IPS DF 19.7 (cell line): ENCODE measurements at regions not wholly inside any gene's neighbourhood (a gene's known extent, or its start where the extent isn't known, plus 50 kb on each side); places are given as distances from the start of the nearest gene placed in this dataset.
"Not testable (repeated sequence)": the region's sequence is repeated elsewhere in the genome, so short reads cannot be mapped to it uniquely, and the experiment has no call there.

Experiments used
- DNase-seq: peaks from one replicate; pipeline ENCODE4 v3.0.0-alpha.2; 2013; ENCODE audit warnings: low read depth, low spot score

DNA sequence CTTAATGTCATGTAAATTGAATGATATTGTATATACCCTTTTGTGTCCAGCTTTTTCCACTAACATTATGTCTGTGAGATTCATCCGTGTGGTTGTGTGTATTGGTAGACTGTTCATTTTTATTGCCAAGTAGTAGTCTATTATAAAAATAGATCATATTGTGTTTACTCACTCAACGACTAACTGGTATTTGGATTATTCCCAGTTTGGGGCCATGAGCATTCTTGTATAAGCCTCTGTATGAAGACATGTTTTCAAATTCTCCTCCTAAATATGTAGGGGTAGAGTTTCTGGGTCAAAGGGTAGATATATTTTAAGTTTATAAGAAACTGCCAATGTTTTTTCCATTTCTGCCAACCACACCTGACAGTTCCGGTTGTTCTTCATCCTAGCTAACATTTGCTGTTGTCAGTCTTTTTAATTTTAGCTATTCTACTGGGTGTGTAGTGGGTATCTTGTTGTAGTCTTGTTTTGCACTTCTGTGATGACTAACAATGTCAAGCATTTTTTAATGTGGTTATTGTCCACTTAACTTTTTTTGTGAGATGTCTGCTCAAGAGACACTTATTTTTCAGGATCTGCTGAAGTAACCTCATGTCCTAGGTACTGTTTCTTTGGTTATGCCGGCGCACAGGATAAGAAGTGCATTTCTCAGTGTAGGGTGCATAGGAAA, 93.2 kb downstream of the DACT1 start:
- DNase-seq = no peak

DNA sequence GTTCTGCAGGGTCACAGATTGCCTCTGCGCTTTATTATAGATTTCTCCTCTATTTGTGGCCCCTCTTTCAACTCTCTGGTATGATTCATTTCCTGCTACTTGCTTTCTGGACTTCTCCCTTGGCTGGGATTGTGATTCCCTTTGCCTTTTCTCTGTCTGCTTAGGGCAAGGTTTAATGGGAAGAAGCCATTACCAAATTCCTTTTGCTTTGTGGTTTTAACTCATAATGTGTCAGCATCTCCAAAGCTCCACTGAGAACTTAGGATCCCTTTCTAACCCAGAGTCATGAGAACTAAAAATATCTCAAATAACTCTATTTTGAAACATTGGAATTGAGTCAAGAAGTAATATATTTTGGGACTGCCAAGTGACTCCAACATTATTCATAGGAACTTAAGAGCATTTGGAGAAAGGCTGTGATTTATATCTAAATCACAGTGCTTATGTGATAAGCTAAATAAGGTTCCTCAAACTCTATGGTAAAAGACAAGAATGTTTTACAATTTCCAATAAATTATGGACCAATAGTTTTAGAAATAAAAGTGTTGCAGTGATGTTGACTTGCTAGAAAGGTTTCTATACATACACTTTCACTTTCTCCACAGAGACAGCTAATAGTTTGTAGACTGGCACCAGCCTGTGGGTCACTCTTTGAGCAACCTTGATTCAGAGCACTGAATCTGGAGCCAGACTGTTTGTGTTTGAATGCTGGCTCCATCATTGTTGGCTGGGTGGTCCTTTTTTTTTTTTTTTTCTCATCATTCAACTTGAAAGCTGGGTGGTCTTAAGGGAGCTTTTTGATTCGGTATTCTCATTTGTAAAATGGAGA, 93.9 kb downstream of the DACT1 start:
- no peak for DNase-seq

DNA sequence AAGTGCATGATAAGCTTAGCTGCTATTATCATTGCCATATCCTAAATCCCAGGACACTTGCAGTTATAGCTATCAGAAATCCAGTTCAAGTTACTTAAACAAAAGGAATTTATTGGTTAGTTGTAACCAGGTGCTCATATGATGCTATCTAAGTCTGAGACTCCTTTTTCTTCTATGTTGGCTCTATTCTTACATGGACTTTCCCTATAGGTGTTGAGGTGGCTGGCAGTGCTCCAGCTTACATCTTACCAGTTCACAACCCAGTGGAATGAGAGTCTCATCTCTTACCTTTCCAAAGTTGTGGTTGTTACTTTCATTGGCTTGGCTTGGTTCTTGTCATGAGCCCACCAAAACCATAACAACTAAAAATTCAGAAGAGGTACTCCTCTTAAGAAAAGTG, 94.6 kb downstream of the DACT1 start:
- no peak for DNase-seq

DNA sequence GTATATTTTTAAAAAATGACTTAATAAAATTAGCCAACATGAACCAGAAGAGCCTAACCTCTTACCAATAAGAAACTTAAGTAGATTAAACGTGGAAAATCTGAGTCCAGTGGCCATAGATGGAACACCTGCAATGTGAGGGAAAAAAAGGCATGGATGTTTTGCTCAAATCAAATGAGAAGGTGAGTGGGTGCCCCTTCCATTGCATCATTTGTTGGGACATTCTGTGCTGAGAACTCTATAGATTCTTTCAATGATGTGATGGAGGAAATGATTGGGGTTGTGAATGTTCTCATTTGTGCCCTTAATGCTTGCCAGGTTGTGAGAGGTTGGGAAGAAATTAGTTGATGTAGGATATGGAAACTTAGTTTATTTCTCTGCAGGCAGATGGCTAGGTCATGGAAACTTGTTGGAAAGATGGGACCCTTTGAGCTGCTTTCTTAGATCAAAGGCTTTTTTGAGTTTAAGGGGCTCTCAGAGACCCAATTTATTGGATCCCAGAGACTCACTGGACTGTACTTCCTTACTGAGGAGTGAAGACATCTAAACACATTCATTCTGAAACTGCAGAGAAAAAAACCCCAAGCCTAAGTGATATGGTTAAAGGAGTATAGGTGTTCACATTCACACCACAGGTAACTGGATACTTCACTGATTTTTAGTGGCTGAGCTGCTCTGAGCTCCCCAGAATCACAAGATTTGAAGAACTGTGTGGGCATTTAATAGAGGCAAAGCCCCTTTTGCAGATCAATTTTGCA, 95.9 kb downstream of the DACT1 start:
- no peak for DNase-seq

DNA sequence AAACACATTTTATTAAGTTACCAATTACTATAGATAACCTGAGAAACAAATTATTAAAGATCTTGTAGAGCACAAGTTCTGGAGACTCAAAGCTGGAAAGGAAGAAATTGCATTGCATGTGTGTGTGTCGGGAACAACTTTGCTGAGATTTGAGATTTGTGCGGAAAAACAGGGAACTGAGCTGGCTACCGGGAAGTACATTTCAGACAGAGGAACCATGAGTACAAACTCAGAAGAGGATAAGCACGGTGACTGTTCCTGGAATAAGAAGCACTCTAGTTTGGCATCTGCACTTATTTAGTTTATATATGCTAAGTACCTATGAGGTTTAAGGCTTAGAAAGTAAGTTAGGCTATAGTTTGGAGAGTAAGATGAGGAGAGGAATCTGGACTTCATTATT, 97.8 kb downstream of the DACT1 start:
- DNase-seq = no peak

DNA sequence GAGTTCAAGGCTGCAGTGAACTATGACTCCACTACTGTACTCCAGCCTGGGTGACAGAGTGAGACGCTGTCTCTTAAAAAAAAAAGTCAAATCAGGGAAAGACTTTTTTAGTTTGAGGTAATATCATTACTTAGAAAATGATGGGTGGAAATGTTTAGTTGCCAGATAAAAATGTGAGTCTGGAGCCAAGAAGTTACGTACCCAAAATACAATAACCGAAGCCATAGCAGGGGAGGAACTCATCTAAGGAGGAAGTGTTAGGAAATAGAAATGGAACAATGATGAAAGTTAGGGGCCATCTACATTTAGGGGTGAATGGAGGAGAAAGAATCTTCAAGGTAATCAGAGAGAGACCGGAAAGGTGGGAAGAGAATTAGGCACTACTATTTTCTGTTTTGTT, 98.8 kb downstream of the DACT1 start:
- no peak for DNase-seq

DNA sequence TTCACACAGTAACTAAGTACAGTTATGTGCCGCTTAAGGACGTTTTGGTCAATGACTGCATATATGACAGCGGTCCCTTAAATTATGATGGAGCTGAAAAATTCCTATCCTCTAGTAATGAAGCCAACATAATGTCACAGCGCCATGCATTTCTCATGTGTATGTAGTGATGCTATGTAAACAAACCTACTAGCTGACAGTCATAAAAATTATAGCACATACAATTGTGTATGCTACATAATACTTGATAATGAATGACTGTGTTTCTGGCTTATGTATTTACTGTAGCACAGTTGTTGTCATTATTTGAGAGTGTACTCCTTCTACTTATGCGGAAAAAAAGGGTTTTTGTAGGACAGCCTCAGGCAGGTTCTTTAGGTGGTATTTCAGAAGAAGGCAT, 99.7 kb downstream of the DACT1 start:
- DNase-seq = no peak

DNA sequence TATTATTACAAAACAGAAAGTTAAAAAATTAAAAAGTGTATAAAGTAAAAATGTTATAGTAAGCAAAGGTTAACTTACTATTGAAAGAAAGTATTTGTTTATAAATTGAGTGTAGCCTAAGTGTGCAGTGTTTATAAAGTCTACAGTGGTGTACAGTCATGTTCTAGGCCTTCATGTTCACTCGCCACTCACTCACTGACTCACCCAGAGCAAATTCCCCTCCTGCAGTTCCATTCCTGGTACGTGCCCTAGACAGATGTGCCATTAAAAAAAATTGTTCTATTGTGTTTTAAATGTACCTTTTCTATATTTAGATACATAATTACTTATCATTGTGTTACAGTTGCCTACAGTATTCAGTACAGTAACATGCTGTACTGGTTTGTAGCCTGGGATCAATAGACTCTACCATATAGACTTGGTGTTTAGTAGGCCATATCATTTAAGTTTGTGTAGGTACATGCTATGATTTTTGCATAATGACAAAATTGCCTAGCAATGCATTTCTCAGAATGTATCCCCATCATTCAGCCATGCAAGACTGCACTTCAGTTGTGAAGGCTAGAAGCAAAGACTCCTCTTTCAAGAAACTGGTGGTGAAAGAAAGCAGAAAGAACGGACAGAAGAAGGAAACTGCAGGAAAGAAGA, 100.6 kb downstream of the DACT1 start:
- DNase-seq = no peak

DNA sequence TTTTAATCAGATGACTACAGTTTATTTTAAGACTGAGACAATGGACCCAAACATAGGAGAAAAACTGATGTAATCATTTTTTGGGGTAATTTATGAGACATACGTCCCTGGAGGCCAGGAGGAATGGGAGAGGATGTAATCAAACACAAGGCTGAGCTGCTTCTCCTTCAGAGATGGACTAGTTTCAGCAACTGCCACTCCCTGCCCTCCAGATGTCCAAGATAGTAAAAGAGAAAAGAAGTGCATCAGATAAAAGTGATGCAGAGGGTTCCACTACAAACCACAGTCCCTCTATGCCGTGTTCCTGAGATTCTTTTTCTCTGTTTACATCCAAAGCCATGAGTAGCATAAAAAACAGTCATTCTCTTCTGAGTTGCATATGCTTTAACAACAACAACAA, 101.1 kb downstream of the DACT1 start:
- no peak for DNase-seq

DNA sequence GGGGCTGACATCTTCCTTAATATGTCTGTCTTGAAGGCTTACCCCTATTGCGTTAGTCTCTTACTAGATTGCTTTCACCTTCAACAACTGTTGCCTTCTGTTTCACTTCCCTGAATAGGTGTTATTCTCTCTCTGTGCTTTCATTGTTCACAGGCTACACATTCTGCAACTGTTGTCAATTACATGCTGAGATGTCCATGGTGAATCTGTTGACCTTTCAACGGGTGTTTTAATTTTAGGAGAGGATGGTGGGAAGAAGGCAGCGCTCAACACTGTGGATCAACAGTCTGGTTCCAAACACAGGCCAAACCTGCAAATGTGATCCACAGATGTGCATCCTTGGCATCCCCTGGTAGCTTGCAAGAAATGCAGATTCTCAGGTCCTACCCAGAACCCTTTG, 101.9 kb downstream of the DACT1 start:
- DNase-seq = no peak

DNA sequence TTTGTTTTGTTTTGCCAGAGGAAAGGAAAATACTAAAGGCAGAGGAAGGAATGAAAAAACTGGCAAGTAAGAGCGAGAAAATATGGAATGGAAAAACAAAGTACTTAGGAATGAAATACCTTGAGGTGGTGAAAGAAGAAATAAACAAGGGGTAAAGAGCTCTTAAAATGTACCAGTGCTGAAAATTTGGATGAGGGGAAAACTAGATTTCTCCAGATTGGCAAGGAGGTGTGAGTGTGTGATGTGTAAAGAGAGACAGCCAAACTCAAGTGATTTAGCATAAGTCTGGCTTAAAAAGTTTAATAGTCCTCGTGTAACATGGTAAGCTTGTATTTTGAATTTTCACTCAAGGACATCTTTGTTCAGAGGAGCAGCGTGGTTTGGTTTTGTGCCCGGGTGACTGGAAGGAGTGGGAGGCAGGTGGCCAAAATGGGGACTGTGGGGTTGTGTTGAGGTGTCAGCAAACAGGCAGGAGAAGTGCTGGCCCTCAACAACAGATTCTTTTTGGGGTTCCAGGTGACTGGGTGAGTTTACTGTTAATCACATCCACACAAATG, 102.7 kb downstream of the DACT1 start:
- DNase-seq = no peak

DNA sequence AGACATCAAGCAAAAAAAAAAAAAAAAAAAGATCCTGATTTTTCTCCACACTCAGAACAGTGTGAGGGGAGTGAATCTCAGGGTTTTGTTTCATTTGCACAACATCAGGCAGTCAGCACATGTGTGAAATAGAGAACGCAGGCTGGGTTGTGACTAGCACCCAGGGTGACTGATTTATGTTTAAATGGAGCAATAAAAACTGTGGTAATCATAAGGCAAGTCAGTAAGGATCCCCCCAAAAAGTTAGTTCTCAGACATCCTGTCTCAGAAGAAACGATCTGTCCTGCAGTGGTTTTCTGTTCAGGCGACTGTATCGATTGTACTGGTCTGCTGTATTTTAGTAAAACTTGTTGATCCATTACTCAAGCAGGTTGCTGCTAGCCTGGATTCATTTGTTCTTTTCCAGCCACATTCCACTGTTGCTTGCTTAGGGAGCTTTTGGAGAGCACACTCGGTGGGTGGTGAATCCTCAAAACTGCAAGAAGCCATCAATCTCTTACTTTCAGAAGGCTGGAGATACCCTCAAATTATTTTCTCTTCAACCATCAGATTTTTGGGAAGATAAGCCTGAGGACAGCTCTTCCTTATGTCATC, 107.1 kb downstream of the DACT1 start:
- no peak for DNase-seq

DNA sequence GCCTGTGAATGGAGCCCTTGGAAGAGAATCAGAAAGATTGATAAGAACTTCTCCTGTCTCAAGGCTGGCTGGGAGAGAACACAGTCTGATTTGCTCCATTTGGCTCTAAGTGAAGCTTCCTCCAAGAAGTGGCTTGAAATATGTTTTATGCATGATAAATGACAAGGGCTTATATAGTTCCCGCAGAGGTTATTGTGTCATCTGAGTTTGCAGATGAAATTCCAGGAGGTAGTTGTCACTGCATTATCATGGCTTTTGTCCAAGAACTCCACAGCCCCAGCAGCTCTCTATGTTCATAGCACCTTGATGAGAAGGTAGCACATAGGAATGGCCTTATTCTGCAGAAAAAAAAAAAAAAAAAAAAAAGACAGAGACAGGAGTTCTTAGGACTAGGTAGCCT, 108.5 kb downstream of the DACT1 start:
- DNase-seq = no peak

DNA sequence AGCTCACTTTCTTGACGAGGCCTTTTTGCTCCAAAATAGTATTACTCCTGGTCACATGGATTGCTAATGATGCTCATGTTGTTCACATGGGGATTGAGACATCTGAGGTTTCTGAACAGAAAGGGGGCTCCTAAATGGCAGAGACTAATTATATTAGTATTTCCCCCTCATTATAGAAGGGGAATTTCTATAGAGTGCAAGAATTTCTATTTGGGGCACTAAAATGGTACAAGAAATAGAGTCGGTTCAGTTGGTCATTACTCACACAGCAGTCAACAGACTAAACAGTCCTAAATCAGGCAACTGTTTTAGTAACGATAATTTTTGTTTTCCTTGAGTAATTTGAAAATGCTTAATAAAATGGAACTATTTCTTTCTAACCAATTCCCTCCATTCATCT, 108.9 kb downstream of the DACT1 start:
- no peak for DNase-seq

DNA sequence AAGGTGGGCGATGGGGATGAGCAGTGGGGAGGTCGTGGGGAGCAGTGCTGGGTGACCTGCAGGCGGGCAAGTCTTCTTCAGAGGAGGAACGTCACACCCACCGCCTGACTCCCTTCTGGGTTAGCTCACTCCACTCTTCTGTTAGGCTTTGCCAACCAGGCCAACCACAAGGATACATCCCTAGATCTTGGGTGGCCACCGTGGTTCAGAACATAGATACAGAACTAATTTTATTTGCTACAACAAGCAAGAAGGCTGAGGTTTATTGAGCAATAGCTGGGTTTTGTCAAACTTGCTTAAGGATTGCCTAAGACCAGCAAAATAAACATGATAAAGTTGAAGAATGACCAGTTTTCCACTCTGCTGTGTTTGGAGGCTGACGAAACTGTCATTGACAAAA, 109.4 kb downstream of the DACT1 start:
- no peak for DNase-seq

DNA sequence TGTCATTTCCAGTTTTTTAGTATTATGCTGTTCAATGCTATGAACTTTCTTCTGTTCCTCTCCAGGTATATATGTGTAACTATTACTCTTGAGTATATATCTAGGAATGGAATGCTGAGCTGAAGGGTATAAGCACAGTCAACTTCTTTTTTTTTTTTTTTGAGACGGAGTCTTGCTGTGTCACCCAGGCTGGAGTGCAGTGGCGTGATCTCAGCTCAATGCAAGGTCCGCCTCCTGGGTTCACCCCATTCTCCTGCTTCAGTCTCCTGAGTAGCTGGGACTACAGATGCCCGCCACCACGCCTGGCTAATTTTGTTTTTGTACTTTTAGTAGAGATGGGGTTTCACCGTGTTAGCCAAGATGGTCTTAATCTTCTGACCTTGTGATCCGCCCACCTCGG, 110.5 kb downstream of the DACT1 start:
- not testable (repeated sequence) for DNase-seq

DNA sequence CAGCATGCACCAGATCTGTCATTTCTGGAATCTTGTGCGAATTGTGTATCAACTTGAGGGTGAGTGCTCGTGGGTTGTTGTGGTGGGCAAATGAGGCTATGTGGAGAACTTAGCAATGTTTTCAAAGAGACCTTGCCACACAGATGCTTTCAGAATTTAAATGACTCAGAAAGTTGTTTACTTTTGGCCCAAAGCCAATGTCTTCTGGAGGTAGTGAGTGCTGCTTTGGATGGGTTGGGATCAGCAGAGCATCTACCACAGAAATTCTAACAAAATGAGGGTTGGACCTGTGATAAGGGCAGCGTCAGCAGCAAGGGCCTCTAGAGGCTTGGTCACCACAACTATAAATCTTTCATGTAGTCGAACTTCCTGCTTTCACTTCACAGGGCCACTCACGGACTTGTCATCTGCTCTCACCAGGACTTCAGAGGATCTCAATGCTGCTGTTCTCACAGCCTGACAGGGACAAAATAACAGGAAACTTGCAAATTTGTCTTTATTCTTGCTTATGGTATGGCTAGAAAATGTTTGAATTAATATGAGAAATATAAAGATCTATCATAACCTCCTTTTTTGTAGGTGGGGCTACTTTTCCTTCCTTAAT, 111.4 kb downstream of the DACT1 start:
- no peak for DNase-seq

DNA sequence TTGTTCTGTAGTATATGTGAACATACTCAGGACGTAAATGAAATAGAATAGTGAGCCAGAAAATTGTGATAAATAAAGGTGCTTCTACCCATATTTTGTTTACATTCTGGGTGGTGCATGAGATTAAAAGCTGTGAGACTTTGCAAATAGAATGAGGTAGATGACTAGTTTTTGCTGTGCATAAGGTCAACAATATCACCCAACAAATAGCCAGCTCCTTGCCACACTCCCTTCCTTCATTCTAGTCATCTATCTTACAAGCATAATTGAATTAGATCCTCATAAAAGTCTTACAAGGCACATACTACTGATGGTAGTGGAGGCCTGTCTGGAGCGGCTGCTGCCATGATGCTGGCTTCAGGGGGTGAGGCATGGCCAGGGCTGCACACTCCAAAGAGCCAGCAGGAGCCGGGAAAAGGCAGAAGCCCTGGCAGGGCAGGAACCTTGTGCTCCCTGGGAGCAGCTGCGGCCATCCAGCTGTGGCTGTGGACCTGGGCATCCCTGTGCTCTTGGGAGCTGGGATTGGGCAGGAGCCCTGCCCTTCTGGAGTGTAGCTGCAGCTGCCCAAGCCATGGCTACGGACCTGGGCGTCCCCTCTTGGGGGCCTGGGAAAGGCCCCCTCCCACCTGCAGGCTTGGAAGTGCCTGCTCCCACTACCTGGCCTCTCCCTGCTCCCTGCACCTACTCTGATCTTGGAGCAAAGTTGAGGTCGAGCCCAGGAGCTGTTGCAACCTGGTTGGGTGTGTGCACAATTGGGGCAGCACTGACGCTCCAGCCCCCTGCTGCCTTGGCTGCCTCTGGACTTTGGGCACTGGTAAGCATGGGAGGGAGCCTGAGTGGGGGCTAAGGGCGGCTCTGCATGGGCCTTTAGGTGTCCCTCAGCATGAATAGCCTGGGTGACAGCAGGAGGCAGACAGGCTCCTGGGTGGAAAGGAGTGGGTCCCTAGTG, 112.8 kb downstream of the DACT1 start:
- DNase-seq = no peak

DNA sequence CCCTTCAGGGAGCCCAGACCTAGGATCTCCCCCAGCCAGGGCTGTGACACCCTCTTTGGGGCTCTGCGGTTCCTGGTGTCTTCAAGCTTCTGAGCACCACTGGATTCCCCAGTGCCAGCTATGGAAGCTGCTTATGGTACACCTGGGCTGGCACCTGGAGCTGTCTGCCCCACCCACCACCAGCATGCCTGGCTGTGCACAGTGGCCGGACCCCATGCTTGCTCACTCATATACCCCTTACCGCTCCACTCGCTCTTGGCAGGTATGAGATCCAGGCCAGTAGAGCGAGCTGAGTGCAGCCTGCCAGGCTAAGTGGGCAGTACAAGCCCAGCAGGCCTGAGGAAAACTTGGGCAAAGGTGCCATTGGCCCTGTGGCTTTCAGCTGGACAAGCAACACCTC, 114.0 kb downstream of the DACT1 start:
- DNase-seq = no peak

DNA sequence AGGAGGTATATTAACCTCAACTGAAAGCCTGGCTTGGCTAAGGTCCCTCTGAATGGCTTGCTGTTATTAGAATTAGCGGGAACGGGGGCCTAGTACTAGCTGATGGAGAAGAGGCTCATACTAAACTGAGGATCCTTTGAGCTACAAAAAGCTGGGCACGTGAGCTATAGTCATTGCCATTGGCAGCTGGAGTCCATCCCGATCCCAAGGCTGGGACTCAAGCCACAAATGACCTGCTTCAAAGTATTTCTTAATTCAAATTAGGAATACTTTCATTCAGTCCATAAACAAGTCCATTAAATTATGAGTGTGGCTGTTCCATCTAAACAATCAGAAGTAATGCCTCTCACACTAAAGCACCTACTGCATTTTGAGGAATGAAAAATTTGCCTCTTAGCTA, 114.5 kb downstream of the DACT1 start:
- no peak for DNase-seq
